Coronary artery (tissue), 2 donors: ENCODE measurements at regions not wholly inside any gene's neighbourhood (a gene's known extent, or its start where the extent isn't known, plus 50 kb on each side); places are given as distances from the start of the nearest gene placed in this dataset.

ENCODE experiments used
- DNase-seq: peaks from one replicate; pipeline ENCODE4 v3.0.0-alpha.2; 2017; ENCODE audit warnings: low spot score
- H3K27ac ChIP-seq, 2 donors: fragments of 200-600 bp; sonication (generic); one replicate each; pipeline ENCODE4 v1.5.1; 2016 to 2019
- H3K4me3 ChIP-seq: fragments of 200-600 bp; sonication (generic); 2 replicates; pipeline ENCODE4 v1.5.1; 2016; ENCODE audit warnings: mild to moderate bottlenecking, moderate library complexity
- CTCF ChIP-seq: fragments of 200-600 bp; sonication (generic); IDR thresholded peaks from one replicate; pipeline ENCODE4 v1.5.1; 2019; ENCODE audit warnings: antibody characterized with exemption

- no peak for DNase-seq
Observed at GRCh38 chr11:19313140-19313539, 72.4 kb upstream of the E2F8 start.

DNA sequence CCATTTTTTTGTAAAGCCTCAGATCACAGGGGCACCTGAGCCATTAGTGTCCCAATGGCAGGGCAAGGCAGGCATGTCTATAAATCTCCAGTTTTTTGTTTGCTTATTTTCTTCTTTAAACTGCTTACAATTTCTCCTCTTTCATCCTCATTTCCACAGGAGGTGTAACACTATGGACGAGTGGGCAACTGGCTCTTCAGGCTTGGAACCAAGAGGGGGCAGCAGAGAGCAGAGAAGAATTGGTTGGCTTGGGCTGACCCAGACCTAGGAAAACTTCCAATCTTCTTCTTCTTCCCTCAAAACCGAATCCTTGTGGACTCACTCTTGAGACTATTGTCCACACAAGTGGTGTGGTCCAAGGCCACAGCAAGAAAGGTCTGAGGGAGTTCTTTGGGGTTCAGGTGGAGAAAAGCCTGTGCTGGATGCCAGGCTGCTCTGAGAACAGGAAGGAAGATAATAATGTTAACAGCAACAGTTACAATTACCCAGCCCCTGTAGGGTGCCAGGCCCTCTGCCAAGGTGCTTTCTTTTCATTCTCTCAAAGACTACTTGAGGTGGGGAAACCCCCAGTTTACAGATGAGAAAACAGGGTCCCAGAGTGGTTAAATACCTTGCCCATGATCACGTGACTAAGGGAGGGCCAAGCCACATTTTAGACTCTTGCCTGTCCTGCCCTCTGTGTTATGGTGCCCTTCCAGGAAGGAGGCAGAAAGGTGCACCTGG lies 70.7 kb upstream of the E2F8 start:
- no peak for DNase-seq
- Histone ChIP-seq H3K4me3 (no peak overlapping the region), H3K27ac (no peak overlapping the region)
- peak; percentile 80 for TF ChIP-seq CTCF

More at GRCh38 chr11:19313140-19313539, 72.4 kb upstream of the E2F8 start:
- no peak overlapping the region for H3K4me3 ChIP-seq
- H3K27ac ChIP-seq, result no peak overlapping the region
- no peak for TF ChIP-seq CTCF

DNA sequence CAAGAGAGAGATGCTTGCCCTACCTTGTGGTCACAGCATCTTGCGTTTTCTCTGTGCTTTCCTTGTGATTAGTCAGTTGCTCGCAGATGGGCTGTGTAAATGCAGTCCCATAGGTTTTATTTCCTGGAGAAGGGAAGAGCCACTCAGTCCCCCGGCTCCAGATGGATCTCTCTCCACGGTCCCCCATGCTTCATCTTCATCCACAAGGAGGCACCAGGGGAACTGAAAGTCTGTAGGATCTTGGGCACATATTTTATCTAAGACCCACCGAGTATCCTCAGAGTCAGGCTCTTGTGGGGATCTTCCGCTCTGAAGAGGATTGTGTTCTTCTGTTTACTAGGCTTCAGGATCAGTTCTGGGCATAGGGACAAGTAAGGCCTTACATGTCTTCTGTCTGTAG lies 66.8 kb upstream of the E2F8 start:
- Histone ChIP-seq H3K4me3 (no peak overlapping the region), H3K27ac (no peak overlapping the region)
- no peak for TF ChIP-seq CTCF
- DNase-seq, result no peak

- DNase-seq, result no peak
- Histone ChIP-seq H3K4me3 (no peak overlapping the region), H3K27ac (no peak overlapping the region)
- no peak for TF ChIP-seq CTCF
Observed at GRCh38 chr11:19306179-19306944, 65.6 kb upstream of the E2F8 start.

DNA sequence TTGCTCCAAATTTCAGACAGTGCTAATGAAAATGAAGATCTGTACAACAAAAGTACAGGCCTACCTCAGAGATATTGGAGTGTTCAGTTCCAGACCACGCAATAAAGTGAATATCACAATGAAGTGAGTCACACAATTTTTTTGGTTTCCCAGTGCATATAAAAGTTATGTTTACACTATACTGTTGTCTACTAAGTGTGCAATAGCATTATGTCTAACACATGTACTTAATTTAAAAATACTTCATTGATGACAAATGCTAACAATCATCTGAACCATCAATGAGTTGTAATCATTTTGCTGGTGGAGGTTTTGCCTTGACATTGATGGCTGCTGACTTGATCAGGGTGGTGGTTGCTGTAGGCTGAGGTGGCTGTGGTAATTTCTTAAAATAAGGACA lies 60.6 kb upstream of the E2F8 start:
- H3K4me3 ChIP-seq, result no peak overlapping the region
- TF ChIP-seq CTCF, result no peak
- no peak overlapping the region for H3K27ac ChIP-seq
- no peak for DNase-seq

GRCh38 chr11:19294444-19294843 lies 53.7 kb upstream of the E2F8 start:
- Histone ChIP-seq H3K4me3 (no peak overlapping the region), H3K27ac (no peak overlapping the region)
- TF ChIP-seq CTCF, result no peak
- no peak for DNase-seq

DNA sequence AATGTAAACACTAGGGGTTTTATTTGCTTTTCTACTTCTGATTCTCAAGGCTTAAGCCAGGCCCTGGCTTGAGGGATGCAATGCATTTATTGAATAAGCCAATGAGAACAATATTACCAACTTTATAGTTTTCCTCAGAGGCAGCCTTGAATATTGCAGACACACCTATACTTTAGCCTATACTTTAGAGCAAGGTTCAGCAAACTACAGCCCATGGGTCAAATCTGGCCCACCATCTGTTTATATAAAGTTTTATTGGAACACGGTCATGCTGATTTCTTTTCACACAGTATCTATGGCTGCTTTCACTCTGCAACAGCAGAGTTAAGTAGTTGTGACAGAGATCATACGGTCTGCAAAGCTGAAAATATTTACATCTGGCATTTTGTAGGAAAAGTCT lies 50.3 kb upstream of the E2F8 start:
- no peak overlapping the region for H3K27ac ChIP-seq
- DNase-seq, result no peak
- no peak for TF ChIP-seq CTCF

More for the DNA sequence above, 50.3 kb upstream of the E2F8 start:
- H3K4me3 ChIP-seq, result no peak overlapping the region
